ENCODE measurements at regions not wholly inside any gene's neighbourhood (a gene's known extent, or its start where the extent isn't known, plus 50 kb on each side); places are given as distances from the start of the nearest gene placed in this dataset.

DNA sequence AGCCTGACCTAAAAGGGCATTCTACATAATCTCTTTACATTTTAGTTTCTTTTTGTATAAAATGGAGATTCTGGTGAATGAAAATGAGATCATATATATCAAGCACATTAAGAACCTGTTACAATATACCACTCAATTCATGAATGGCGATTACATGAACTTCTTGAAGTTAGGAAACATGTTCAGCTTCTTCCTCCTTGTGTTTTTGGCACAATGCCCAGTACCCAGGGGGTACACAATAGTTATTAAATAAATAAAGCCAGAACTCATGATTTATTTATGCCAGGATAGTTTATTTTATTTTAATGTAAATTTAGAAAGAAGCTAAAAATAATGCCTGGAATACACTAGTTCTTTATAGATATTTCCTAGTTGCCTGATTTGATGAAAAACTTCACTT, 186.0 kb upstream of the PTGFR start:
- TF ChIP-seq, protein P1, sequence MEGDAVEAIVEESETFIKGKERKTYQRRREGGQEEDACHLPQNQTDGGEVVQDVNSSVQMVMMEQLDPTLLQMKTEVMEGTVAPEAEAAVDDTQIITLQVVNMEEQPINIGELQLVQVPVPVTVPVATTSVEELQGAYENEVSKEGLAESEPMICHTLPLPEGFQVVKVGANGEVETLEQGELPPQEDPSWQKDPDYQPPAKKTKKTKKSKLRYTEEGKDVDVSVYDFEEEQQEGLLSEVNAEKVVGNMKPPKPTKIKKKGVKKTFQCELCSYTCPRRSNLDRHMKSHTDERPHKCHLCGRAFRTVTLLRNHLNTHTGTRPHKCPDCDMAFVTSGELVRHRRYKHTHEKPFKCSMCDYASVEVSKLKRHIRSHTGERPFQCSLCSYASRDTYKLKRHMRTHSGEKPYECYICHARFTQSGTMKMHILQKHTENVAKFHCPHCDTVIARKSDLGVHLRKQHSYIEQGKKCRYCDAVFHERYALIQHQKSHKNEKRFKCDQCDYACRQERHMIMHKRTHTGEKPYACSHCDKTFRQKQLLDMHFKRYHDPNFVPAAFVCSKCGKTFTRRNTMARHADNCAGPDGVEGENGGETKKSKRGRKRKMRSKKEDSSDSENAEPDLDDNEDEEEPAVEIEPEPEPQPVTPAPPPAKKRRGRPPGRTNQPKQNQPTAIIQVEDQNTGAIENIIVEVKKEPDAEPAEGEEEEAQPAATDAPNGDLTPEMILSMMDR (IDR thresholded peaks at IDR 0.05): no peak
- TF ChIP-seq EZH2phosphoT487 (IDR thresholded peaks at IDR 0.05) (no peak), EZH2 (IDR thresholded peaks at IDR 0.05) (no peak)
